Progenitor cell of endocrine pancreas (in vitro differentiated cells): ENCODE measurements at regions not wholly inside any gene's neighbourhood (a gene's known extent, or its start where the extent isn't known, plus 50 kb on each side); places are given as distances from the start of the nearest gene placed in this dataset.

ENCODE experiments used
- DNase-seq: peaks from one replicate; pipeline ENCODE4 v3.0.0; 2021; ENCODE audit warnings: low spot score; ENCODE audit not compliant: unreplicated experiment
- H3K27ac Mint-ChIP-seq: 2 replicates; pipeline ENCODE4 v1.8.0; 2021; ENCODE audit warnings: mild to moderate bottlenecking, moderate library complexity, mixed read lengths
- H3K27me3 Mint-ChIP-seq: 2 replicates; pipeline ENCODE4 v1.8.0; 2021; ENCODE audit warnings: mixed read lengths
- H3K36me3 Mint-ChIP-seq: 2 replicates; pipeline ENCODE4 v1.8.0; 2022; ENCODE audit warnings: mixed read lengths; ENCODE audit not compliant: insufficient read depth
- H3K4me1 Mint-ChIP-seq: 2 replicates; pipeline ENCODE4 v1.8.0; 2021; ENCODE audit warnings: low read depth, mixed read lengths
- H3K4me3 Mint-ChIP-seq: 2 replicates; pipeline ENCODE4 v1.8.0; 2021; ENCODE audit warnings: low read depth, mild to moderate bottlenecking, moderate library complexity, mixed read lengths
- H3K9me3 Mint-ChIP-seq: 2 replicates; pipeline ENCODE4 v1.8.0; 2021; ENCODE audit warnings: low read depth, mixed read lengths
- CTCF ChIP-seq: fragments of 200-600 bp; sonication (generic); IDR thresholded peaks from one replicate; pipeline ENCODE4 v1.5.0; 2021; ENCODE audit warnings: antibody characterized with exemption, mild to moderate bottlenecking; ENCODE audit not compliant: unreplicated experiment

DNA sequence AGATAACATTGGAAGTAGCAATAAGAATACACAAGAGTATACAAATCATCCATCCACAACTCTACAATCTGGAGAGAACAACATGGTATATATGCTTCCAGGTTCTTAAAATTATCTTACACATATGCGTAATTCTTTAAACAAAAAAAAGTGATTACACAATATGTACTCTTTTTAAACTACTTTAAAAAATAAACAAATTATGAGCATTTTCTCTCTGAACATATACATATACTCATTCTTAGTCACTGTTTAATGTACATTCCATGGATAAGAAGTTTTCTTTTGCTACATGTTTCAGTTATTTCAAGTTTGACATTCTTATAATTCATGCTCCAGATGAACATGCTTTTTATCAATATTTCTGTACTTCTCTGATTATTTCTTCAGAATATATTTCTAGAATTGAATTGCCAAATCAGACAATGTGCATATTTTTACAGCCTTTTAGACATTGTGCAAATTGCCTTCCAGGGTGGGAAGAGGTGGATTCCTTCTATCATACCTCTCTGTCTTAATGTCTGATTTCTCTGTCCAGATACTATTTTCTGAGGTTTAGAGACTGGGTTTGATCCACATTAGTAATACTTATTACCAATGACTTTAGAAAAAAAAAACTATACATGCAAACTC is 551.6 kb downstream of the METTL15 start:
- no peak for TF ChIP-seq CTCF
- Mint-ChIP-seq H3K4me1 (peaks cover 21% of the 10 kb centered on the region), H3K36me3 (no peaks in the 10 kb centered on the region)

DNA sequence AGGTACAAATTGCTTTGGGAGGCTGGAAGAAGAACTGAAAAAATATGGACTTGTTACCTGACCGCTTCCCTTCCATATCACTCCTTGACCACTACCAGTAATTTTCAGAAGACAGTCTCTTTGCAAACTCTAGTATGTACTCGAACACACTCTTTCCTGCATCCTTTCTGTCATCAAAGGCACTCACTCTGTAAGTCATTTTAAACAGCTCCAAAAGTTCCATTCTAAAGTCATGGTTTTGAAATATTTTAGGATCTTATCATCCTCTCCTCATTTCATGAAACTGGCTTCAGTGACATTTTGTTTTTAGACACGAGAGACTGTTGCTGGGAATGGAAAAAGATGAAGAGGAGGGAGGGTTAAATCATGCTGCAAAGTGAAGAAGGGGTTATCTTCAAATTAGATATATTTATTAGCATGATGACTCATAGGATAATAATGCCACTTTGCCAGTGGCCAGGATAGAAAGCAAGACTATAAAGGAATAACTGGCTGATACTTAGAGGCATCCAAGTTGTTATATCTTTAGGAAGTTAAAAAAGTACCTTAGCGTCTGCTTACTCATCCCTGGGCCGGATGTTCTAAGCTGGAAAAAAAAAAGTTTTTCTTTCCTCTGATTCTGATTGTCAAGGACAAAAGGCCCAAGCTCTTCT is 549.3 kb downstream of the METTL15 start:
- Mint-ChIP-seq H3K9me3 (no peaks in the 10 kb centered on the region), H3K27me3 (no peaks in the 10 kb centered on the region), H3K27ac (peak overlapping the region; percentile 67), H3K36me3 (no peaks in the 10 kb centered on the region), H3K4me1 (peaks cover 27% of the 10 kb centered on the region), H3K4me3 (no peak overlapping the region)
- DNase-seq = no peak
- TF ChIP-seq CTCF = no peak

More for the DNA sequence above, 551.6 kb downstream of the METTL15 start:
- Mint-ChIP-seq H3K4me3 (no peak overlapping the region), H3K9me3 (peaks cover 6% of the 10 kb centered on the region), H3K27ac (no peak overlapping the region), H3K27me3 (no peaks in the 10 kb centered on the region)
- DNase-seq = no peak

DNA sequence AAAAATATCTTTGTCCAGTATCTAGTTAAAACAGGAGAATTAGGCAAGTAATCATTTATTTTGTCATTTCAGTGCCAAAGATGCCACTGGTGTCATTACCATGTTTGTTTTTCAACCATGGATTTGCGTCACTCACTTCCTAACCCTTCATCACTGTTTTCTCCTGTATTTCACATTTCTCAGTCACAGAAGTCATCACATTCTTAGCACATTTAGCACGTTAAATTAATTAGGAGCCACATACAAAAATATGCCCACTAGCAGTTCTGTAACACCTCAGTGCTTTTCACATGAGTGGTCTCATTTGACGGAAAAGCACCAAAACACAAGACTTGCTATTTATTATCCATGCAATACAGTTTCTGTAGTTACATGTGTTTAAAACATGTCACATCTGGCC is 546.0 kb downstream of the METTL15 start:
- peaks cover 36% of the 10 kb centered on the region for H3K4me1 Mint-ChIP-seq
- no peak for DNase-seq
- peaks cover 13% of the 10 kb centered on the region for H3K9me3 Mint-ChIP-seq
- H3K27ac Mint-ChIP-seq = no peak overlapping the region
- TF ChIP-seq CTCF = no peak
- H3K4me3 Mint-ChIP-seq = no peak overlapping the region
- H3K27me3 Mint-ChIP-seq = no peaks in the 10 kb centered on the region
- no peaks in the 10 kb centered on the region for H3K36me3 Mint-ChIP-seq

DNA sequence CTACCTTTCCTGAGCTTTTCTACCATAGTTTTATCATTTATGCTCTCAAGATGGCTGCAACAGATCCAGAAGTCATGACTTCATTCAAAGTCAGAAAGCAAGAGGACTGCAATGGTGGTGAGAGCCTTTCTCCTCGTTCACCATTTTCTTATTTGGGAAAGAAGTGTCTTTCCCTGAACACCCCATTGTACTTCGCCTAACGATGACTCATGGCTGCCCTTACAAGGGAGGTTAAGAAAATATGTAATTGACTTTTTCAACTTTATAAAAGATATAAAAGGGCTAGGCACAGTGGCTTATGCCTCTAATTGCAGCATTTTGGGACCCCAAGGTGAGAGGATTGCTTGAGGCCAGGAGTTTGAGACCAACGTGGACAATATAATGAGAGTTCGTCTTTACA is 541.7 kb downstream of the METTL15 start:
- H3K27me3 Mint-ChIP-seq = no peaks in the 10 kb centered on the region
- H3K36me3 Mint-ChIP-seq = peaks cover 1% of the 10 kb centered on the region
- H3K27ac Mint-ChIP-seq = no peak overlapping the region
- no peak for TF ChIP-seq CTCF
- DNase-seq = no peak
- H3K4me3 Mint-ChIP-seq = no peak overlapping the region
- peaks cover 32% of the 10 kb centered on the region for H3K4me1 Mint-ChIP-seq
- peaks cover 20% of the 10 kb centered on the region for H3K9me3 Mint-ChIP-seq

DNA sequence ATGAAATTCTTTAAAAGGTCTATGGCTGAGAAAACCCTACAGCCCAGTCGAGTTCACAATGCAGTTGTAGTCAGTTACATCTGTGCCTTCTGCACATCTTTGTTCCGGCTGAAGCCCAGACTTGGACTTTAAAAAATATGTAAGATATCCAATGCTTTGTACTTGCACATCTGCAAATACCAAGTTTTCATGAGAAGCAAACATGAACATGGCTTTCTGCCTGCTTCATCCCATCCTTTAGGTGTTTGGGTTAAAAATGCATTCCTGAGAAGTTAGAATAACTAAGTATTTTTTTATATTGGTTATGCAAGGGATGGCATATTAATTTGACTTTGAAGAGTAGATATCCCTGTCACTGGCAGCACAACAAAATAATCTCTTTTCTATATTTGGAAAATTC is 528.4 kb downstream of the METTL15 start:
- no peak overlapping the region for H3K27ac Mint-ChIP-seq
- peaks cover 19% of the 10 kb centered on the region for H3K4me1 Mint-ChIP-seq
- no peak for DNase-seq
- TF ChIP-seq CTCF = no peak
- H3K36me3 Mint-ChIP-seq = no peaks in the 10 kb centered on the region
- no peak overlapping the region for H3K4me3 Mint-ChIP-seq
- no peaks in the 10 kb centered on the region for H3K9me3 Mint-ChIP-seq
- H3K27me3 Mint-ChIP-seq = no peaks in the 10 kb centered on the region
